Thyroid gland (tissue), 4 donors: ENCODE measurements at regions not wholly inside any gene's neighbourhood (a gene's known extent, or its start where the extent isn't known, plus 50 kb on each side); places are given as distances from the start of the nearest gene placed in this dataset.
A peak's percentile ranks its signal among the peaks of the same experiment; 100 is the strongest.

Experiments used
- DNase-seq, 2 donors: peaks; one replicate each; pipeline ENCODE4 v3.0.0-alpha.2; 2019
- H3K27ac ChIP-seq, 3 donors: fragments of 200-600 bp; sonication (generic); 1 replicate in 2 of 3; 2 replicates in 1 of 3; pipeline ENCODE4 v1.5.1; 2016 to 2019; ENCODE audit warnings: mild to moderate bottlenecking in 1 of 3, moderate library complexity in 1 of 3
- H3K27me3 ChIP-seq: fragments of 200-600 bp; sonication (generic); one replicate; pipeline ENCODE4 v1.5.1; 2019
- H3K36me3 ChIP-seq, 2 donors: fragments of 200-600 bp; sonication (generic); one replicate each; pipeline ENCODE4 v1.5.1; 2016 to 2019
- H3K4me1 ChIP-seq, 2 donors: fragments of 200-600 bp; sonication (generic); one replicate each; pipeline ENCODE4 v1.5.1; 2017 to 2019
- H3K4me3 ChIP-seq, 3 donors: fragments of 200-600 bp; sonication (generic); replicated peaks in 1 of 3; 1 replicate in 2 of 3; 2 replicates in 1 of 3; pipeline ENCODE4 v1.5.1; 2016; ENCODE audit warnings: mild to moderate bottlenecking in 1 of 3
- H3K9me3 ChIP-seq: fragments of 200-600 bp; sonication (generic); one replicate; pipeline ENCODE4 v1.5.1; 2017
- POLR2A ChIP-seq, 2 donors: fragments of 450-650 bp; IDR thresholded peaks; one replicate each; pipeline ENCODE4 v1.6.1; 2017; ENCODE audit warnings: antibody characterized with exemption in 2 of 2, mild to moderate bottlenecking in 2 of 2, moderate library complexity in 1 of 2
- WGBS, 2 donors: methylation state at CpG; one replicate each; pipeline ENCODE4 v1.1.5; 2017; 5-methylcytosine and 5-hydroxymethylcytosine counted together
- intact Hi-C: fragments of 100-400 bp; cut with DNase I; formaldehyde crosslinking; loops from one replicate; pipeline ENCODE4 v1.15.1; 2023
- TF ChIP-seq, protein P1 (sequence below), 6 experiments: fragments of 200-600 bp in 3 of 6; fragments of 450-650 bp in 3 of 6; sonication (generic) in 3 of 6; IDR thresholded peaks; one replicate each; pipeline ENCODE4 v1.5.1; 2016 to 2019; ENCODE audit warnings: antibody characterized with exemption in 6 of 6, mild to moderate bottlenecking in 2 of 6, inconsistent platforms in 1 of 6, moderate library complexity in 1 of 6

DNA sequence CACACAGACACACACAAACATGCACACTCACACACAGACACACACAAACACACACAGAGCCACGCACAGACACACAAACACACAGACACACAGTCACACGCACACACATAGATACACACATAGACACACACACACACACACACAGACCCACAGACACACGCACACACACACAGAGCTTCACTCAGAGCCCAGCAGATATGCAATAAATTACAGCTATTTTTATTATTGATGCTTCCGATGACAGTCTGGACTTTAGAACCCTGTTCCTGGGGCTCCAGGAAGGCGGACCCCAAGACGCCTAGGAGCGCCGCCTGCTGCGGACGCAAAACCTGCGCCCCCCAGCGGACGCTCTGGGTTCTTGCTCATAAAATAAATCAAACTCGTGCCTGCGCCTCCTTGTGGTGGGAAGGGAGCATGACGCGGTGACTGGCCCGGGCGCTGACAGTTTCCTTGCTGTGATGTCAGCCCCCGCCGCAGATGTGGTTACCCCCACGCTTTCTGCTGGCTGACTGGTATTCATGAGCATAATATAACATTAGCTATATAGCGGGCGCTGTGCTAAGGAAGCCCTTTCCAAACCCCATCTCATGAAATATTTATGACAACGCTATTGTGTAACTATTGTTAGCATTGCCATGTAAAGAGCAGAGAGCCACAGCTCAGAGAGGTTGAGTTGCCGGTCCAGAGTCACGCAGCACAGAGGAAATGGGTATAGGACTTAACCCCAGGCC lies 64.4 kb upstream of the TM9SF2 start:
- TF ChIP-seq POLR2A (IDR thresholded peaks at IDR 0.05) = no peak
- TF ChIP-seq, protein P1, sequence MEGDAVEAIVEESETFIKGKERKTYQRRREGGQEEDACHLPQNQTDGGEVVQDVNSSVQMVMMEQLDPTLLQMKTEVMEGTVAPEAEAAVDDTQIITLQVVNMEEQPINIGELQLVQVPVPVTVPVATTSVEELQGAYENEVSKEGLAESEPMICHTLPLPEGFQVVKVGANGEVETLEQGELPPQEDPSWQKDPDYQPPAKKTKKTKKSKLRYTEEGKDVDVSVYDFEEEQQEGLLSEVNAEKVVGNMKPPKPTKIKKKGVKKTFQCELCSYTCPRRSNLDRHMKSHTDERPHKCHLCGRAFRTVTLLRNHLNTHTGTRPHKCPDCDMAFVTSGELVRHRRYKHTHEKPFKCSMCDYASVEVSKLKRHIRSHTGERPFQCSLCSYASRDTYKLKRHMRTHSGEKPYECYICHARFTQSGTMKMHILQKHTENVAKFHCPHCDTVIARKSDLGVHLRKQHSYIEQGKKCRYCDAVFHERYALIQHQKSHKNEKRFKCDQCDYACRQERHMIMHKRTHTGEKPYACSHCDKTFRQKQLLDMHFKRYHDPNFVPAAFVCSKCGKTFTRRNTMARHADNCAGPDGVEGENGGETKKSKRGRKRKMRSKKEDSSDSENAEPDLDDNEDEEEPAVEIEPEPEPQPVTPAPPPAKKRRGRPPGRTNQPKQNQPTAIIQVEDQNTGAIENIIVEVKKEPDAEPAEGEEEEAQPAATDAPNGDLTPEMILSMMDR (IDR thresholded peaks at IDR 0.05) = peak; percentile 98 to 100 (median 99)
- H3K4me1 ChIP-seq = no peaks in the 10 kb centered on the region
- WGBS, 2 donors = 17 to 19% methylated on average over 25 to 27 of the region's 27 CpGs
- no peaks in the 10 kb centered on the region for H3K27me3 ChIP-seq
- no peak overlapping the region for H3K27ac ChIP-seq
- H3K9me3 ChIP-seq = no peaks in the 10 kb centered on the region
- peak; percentile 75 to 84 for DNase-seq
- no peaks in the 10 kb centered on the region for H3K36me3 ChIP-seq
- intact Hi-C loops = loop anchor here (5.0 kb wide), 2 partner anchors 165 to 260 kb away; no protein-coding TSS in a partner anchor
- H3K4me3 ChIP-seq = no peak overlapping the region

DNA sequence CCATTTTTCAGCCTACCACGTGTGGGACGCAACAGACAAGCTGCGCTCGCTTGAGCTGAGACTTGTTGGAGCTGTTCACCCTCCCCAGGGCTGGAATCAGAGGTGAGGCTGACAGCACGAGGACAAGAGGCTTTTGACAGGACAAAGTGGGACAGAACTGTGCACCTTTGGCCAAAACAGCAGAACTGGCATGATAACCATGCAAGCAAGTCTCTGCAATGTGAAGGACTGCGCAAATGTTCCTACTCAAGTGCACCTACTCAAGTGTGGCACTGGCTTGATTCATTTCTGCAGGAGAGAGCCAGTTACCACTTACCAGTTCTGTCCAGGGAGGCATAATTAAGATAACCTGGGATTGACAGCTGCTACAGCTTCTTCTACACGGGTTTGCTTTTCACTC lies 62.2 kb upstream of the TM9SF2 start:
- TF ChIP-seq, protein P1 (IDR thresholded peaks at IDR 0.05) = no peak
- TF ChIP-seq POLR2A (IDR thresholded peaks at IDR 0.05) = no peak
- intact Hi-C loops = loop anchor here (5.0 kb wide), 2 partner anchors 167 to 262 kb away; no protein-coding TSS in a partner anchor
- H3K9me3 ChIP-seq = no peaks in the 10 kb centered on the region
- WGBS, 2 donors = 36 to 47% methylated on average over 7 of the region's 7 CpGs
- no peak overlapping the region for H3K27ac ChIP-seq
- peak; percentile 64 for DNase-seq
- no peak overlapping the region for H3K4me3 ChIP-seq
- H3K27me3 ChIP-seq = no peaks in the 10 kb centered on the region
- no peaks in the 10 kb centered on the region for H3K36me3 ChIP-seq
- no peaks in the 10 kb centered on the region for H3K4me1 ChIP-seq

DNA sequence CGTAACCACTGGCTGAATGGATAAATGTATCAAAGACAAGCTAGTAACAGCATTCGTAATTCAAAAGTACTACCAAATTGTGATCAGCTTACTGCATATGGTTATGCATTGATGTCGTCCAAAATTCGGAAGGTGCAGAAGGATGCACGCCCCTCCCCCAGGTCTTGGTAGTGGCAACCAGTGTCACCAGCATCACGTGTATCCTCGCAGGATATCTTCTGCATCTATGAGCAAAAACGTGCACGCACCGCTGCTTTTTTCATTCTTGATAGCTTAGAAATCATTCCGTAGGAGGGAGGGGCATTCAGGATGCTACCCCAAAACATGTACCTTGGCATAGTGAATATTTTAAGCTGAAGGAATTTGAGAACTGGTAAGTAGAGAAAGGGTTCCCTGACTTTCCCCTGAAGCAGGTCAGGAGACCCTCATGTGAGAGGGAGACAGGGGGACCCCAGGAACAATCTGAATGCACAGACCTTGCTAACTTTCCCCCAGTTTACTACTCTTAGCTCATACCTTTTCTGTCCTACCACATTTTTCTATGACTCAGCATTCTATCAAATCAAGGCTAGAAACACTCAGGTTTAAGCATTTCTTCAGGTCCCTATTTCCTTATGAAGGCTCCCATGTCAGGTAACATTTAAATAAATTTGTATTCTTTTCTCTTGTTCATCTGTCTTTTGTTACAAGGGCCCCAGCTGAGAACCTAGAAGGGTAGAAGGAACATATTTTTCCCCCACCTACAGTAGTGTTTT lies 61.2 kb upstream of the TM9SF2 start:
- WGBS, 2 donors = 66 to 68% methylated on average over 11 of the region's 11 CpGs
- Histone ChIP-seq H3K9me3 (no peaks in the 10 kb centered on the region), H3K27ac (no peak overlapping the region), H3K36me3 (no peaks in the 10 kb centered on the region), H3K4me3 (no peak overlapping the region), H3K4me1 (no peaks in the 10 kb centered on the region), H3K27me3 (no peaks in the 10 kb centered on the region)
- DNase-seq = no peak
- TF ChIP-seq, protein P1 (IDR thresholded peaks at IDR 0.05) = no peak
- no peak for TF ChIP-seq POLR2A (IDR thresholded peaks at IDR 0.05)
- intact Hi-C loops = loop anchor here (5.0 kb wide), 2 partner anchors 168 to 263 kb away; no protein-coding TSS in a partner anchor

DNA sequence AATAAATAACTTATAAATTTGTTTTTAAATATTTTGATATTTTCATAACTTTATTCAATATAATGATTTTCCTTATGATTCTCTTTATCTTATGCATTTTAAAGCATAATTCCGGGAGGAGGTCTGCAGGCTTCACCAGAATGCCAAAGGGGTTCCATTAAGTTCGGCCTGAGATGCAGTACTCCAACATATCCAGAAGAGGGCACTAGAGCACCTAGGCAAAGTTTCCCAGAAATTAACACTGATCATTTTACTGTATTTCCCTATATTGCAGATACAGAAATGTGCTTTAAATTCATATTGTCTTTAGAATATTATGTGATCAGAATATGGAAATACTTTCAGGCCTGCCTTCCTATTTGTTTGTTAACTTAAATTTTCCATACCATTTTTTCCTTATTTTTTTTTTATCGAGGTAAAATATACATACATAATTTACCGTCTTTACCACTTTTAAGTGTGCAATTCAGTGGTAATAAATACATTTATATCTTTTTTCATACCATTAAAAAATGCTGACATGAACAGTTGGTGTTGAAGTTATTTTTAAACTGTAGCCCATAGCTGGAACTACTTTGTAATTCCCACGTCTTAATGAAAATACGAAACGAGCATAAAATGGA lies 58.9 kb upstream of the TM9SF2 start:
- no peaks in the 10 kb centered on the region for H3K9me3 ChIP-seq
- H3K36me3 ChIP-seq = no peaks in the 10 kb centered on the region
- H3K27me3 ChIP-seq = no peaks in the 10 kb centered on the region
- no peaks in the 10 kb centered on the region for H3K4me1 ChIP-seq
- intact Hi-C loops = no loop called here
- DNase-seq = peak; percentile 23 to 31
- WGBS, 2 donors = 67 to 70% methylated on average over 7 of the region's 7 CpGs
- H3K4me3 ChIP-seq = no peak overlapping the region
- H3K27ac ChIP-seq = no peak overlapping the region
- no peak for TF ChIP-seq POLR2A (IDR thresholded peaks at IDR 0.05)
- TF ChIP-seq, protein P1 (IDR thresholded peaks at IDR 0.05) = peak; percentile 70 to 96 (median 88)
